SU-DHL-6 (cell line): ENCODE measurements at regions not wholly inside any gene's neighbourhood (a gene's known extent, or its start where the extent isn't known, plus 50 kb on each side); places are given as distances from the start of the nearest gene placed in this dataset.

Experiments
- CTCF ChIP-seq: fragments of 200-600 bp; sonication (generic); IDR thresholded peaks from one replicate; pipeline ENCODE4 v1.5.1; 2017; ENCODE audit warnings: antibody characterized with exemption, mild to moderate bottlenecking, low read length, moderate library complexity; ENCODE audit not compliant: insufficient read depth, poor library complexity, severe bottlenecking
- EZH2phosphoT487 ChIP-seq: fragments of 200-600 bp; sonication (generic), shearing (Covaris generic); conservative IDR thresholded peaks from 2 replicates; pipeline ENCODE4 v1.6.1; 2018; ENCODE audit warnings: mild to moderate bottlenecking, antibody characterized with exemption, low read length, moderate library complexity, mixed read lengths

GRCh38 chr3:113053169-113053568 is 62.4 kb downstream of the GTPBP8 start:
- TF ChIP-seq CTCF, result no peak
- TF ChIP-seq EZH2phosphoT487, result no peak
